Muscle of leg (tissue), 3 donors: ENCODE measurements at regions not wholly inside any gene's neighbourhood (a gene's known extent, or its start where the extent isn't known, plus 50 kb on each side); places are given as distances from the start of the nearest gene placed in this dataset.

Experiments
- DNase-seq: peaks from one replicate; pipeline ENCODE4 v3.0.0; 2013
- H3K27ac ChIP-seq: one replicate; pipeline ENCODE4 v1.5.1; 2013; ENCODE audit warnings: mild to moderate bottlenecking, low read length, control low read depth
- H3K27me3 ChIP-seq: one replicate; pipeline ENCODE4 v1.6.1; 2013; ENCODE audit warnings: low read length; ENCODE audit not compliant: control insufficient read depth, insufficient read depth
- H3K36me3 ChIP-seq: one replicate; pipeline ENCODE4 v1.6.1; 2013; ENCODE audit warnings: low read length; ENCODE audit not compliant: control insufficient read depth, insufficient read depth
- H3K4me1 ChIP-seq: one replicate; pipeline ENCODE4 v1.6.1; 2013; ENCODE audit warnings: low read length; ENCODE audit not compliant: control insufficient read depth, insufficient read depth
- H3K4me3 ChIP-seq: one replicate; pipeline ENCODE4 v1.5.1; 2013; ENCODE audit warnings: low read length, control low read depth
- H3K9me3 ChIP-seq: replicated peaks from 2 replicates; pipeline ENCODE4 v1.6.1; 2013; ENCODE audit warnings: low read depth, low read length; ENCODE audit not compliant: control insufficient read depth
- WGBS: methylation state at CpG from one replicate; pipeline ENCODE4 v1.1.5; 2013; ENCODE audit warnings: missing lambda C conversion rate; ENCODE audit not compliant: insufficient coverage; 5-methylcytosine and 5-hydroxymethylcytosine counted together

DNA sequence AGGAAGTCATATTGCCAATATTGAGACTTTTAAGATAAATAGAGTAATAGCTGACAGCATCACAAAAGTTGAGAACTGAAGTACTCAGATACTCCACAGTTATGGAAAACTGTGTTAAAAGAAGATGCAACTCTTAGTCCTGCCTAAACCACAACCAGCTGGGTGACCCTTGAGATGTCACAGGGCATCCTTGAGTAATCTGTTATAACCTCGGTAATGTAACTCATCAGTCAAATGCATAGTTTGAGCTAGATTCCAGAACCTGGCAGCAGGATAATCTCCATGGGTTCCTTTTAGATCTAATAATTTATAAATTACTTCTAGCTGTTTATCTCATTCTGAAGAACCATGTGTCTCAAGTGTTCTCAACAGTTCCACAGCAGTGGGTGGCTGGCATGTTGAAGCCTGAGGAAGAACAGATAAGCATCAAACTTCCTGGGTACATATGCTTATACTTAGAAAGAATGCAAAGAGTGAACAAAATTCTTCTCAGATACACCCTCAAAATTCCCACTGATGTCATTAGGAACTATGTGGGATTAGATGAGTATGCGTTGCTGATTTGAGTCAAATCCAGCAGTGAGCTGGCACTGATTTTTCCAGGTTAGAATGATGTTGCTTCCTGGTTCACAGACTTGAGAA lies 304.1 kb upstream of the ERBB4 start:
- Histone ChIP-seq H3K36me3 (no peaks in the 10 kb centered on the region), H3K4me1 (no peaks in the 10 kb centered on the region), H3K27me3 (no peaks in the 10 kb centered on the region), H3K27ac (no peak overlapping the region), H3K9me3 (no peaks in the 10 kb centered on the region), H3K4me3 (no peak overlapping the region)
- no peak for DNase-seq
- WGBS: no CpG with 5 or more reads among the region's 2 CpGs

DNA sequence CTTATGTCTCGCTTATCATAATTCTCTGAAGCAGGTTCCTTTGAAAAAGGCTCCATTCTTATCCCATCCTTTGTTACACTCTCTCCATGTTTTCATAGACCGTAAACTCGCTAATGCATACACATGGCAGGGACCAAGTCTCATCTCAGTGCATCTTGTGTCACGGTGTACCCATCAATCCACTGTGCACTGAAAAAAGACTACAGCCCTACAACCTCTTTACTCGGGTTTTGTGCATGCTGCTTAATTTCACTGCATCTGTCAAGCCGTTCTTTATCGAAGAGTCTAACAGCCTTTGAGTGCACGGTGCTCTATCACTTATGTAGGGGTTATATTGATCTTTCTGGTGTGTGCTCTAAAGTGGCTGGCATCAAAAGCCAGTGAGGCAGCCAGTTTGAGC lies 302.9 kb upstream of the ERBB4 start:
- Histone ChIP-seq H3K36me3 (no peaks in the 10 kb centered on the region), H3K27me3 (no peaks in the 10 kb centered on the region), H3K4me3 (no peak overlapping the region), H3K27ac (no peak overlapping the region), H3K4me1 (no peaks in the 10 kb centered on the region), H3K9me3 (no peaks in the 10 kb centered on the region)
- 83% methylated on average over 5 of the region's 8 CpGs for WGBS
- no peak for DNase-seq

DNA sequence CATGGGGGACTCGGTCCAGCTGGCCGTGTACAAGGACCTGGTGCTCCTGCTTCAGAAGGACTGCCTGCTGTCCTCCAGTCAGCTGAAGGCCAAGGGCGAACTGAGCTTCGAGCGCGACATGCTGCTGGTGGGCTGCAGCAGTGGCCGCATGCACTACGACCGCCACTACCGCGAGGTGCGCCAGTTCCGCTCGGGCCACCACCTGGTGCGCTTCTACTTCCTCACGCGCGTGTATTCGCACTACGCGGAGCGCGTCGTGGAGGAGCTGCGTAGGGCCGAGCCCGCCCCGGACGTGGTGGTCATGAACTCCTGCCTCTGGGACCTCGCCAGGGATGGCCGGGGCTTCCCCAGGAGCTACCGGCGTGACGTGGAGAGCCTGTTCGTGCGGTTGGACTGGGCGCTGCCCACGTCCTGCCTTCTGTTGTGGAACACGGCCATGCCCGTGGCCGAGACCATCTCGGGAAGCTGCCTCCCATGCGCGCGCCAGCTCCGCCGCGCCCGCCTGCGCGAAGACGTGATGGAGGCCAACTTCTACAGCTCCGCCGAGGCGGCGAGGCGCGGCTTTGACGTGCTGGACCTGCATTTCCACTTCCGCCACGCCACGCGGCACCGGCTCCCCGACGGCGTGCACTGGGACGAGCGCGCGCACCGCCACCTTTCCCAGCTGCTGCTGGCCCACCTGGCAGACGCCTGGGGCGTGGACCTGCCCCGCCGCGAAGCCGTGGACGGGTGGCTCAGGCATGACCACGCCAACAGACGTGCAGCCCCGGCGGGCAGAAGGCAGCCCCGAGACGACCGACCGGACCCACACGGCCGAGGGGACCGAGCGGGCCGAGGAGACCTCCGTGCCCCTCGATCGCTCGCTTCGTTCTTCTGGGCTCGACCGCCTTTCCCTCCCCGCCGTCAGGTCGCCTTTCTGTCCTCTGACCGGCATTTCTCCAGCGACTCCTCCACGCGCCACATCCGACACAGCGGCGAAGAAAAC lies 293.9 kb upstream of the ERBB4 start:
- no peak overlapping the region for H3K4me3 ChIP-seq
- 84% methylated on average over 109 of the region's 109 CpGs for WGBS
- DNase-seq: no peak

DNA sequence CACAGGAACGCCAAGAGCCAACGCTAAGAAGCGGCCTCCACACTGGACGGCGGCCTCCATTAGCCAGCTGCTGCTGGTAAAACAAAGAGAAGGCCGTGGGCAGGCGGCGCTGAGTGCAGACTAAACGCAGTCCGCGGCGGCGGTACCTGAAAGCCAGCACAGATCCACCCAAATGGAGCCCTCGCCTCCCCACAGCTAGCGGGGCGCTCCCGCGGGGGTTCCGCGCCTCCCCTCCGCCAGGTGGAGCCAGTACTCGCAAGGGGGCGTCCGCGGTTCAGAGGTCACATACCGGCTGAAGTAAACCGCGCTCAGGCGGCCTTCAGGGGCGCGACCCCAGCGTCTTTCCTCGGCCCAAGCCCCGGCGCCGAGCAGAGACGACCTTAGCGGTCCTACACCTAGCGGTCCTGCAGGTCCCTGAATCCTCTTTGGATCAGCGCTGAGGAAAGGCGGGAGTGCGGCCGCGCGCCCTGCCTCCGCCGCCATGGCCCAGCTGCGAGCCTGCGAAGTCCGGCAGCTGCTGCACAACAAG lies 293.1 kb upstream of the ERBB4 start:
- no peak overlapping the region for H3K27ac ChIP-seq
- H3K9me3 ChIP-seq: peaks cover 18% of the 10 kb centered on the region
- H3K4me3 ChIP-seq: no peak overlapping the region
- no peaks in the 10 kb centered on the region for H3K4me1 ChIP-seq
- DNase-seq: no peak
- WGBS: 87% methylated on average over 50 of the region's 50 CpGs
- no peaks in the 10 kb centered on the region for H3K27me3 ChIP-seq
- no peaks in the 10 kb centered on the region for H3K36me3 ChIP-seq

More for the DNA sequence above, 293.9 kb upstream of the ERBB4 start:
- Histone ChIP-seq H3K4me1 (no peaks in the 10 kb centered on the region), H3K27me3 (no peaks in the 10 kb centered on the region), H3K9me3 (peaks cover 18% of the 10 kb centered on the region), H3K36me3 (no peaks in the 10 kb centered on the region), H3K27ac (no peak overlapping the region)

DNA sequence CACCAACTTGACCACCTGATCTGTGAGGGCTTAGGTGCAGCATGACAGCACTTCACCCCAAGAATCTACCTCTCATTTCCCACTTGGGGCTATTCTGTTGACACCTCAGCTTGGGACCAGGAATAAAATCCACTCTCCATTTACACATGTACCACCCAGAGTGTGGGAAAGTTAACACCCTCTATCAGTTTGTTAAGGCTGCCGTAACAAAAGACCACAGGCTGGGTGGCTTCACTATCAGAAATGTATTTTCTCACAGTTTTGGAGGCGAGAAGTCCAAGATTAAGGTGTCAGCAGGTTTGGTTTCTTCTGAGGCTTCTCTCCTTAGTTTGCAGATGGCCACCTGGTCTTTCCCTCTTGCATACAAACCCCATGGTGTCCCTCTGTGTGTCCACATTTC lies 277.7 kb upstream of the ERBB4 start:
- Histone ChIP-seq H3K4me1 (no peaks in the 10 kb centered on the region), H3K27ac (no peak overlapping the region), H3K4me3 (no peak overlapping the region), H3K9me3 (no peaks in the 10 kb centered on the region), H3K36me3 (no peaks in the 10 kb centered on the region), H3K27me3 (no peaks in the 10 kb centered on the region)
- DNase-seq: no peak
- no CpG with 5 or more reads among the region's 2 CpGs for WGBS

DNA sequence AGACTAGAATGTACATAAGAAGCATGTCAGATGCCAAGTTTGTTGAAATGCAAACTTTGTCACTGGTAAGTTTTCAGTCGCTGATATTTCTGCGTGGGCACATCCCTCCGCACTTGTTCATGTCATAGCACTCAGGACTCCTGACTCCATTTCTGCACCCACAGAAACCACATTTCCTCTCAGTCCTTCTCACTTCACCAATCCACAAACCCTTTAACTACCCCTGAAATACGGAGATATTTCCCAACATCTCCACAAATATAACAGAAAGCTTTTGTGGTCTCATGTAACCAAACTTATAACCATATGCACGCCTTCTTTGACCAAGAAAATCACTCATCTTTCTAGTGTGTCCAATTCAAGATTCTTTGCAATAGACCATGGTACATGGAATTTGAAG lies 276.9 kb upstream of the ERBB4 start:
- H3K36me3 ChIP-seq: no peaks in the 10 kb centered on the region
- no peak overlapping the region for H3K27ac ChIP-seq
- H3K9me3 ChIP-seq: no peaks in the 10 kb centered on the region
- 72% methylated on average over 4 of the region's 5 CpGs for WGBS
- no peak for DNase-seq
- no peaks in the 10 kb centered on the region for H3K27me3 ChIP-seq
- no peaks in the 10 kb centered on the region for H3K4me1 ChIP-seq
- H3K4me3 ChIP-seq: no peak overlapping the region

DNA sequence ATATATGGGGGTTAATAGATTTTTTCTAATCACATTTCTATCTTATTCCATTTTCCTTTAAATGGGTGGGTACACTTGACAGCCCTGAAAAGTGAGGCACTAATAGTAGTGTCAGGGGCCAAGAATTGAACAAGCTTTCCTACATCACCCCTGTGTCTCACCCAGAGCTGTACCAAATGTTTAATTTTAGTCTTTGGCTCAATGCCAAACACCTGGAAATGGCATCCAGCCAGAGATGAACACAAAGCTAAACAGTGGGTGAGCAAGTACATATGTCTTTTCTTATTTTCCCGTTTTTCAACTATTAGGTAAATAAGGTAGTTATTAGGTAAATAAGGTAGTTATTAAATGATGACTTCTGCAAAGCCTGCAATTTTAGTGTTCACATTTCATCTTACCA lies 276.3 kb upstream of the ERBB4 start:
- DNase-seq: no peak
- no peaks in the 10 kb centered on the region for H3K36me3 ChIP-seq
- WGBS: no CpG with 5 or more reads among the region's 1 CpG
- no peak overlapping the region for H3K4me3 ChIP-seq
- no peaks in the 10 kb centered on the region for H3K4me1 ChIP-seq
- no peaks in the 10 kb centered on the region for H3K27me3 ChIP-seq
- no peak overlapping the region for H3K27ac ChIP-seq
- H3K9me3 ChIP-seq: no peaks in the 10 kb centered on the region

DNA sequence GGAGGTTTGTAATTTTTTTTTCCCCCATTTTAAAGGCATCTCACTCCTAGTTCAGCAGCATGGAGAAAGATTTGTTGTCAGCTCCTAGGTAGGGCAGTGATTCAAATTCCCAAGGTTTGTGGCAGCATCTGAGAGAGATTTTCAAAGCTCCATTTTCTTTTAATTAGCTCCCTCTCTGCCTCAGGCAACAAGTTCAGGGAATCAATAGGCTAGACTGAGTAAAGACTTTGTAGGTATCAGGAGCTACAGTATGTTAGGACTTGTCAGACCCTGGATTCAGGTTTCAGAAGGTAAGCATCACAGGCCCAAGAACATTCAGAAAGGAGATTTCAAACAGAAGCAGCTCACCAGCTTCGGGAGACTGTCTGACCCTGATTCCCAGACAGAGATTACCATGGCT lies 273.3 kb upstream of the ERBB4 start:
- Histone ChIP-seq H3K27me3 (no peaks in the 10 kb centered on the region), H3K36me3 (no peaks in the 10 kb centered on the region), H3K9me3 (no peaks in the 10 kb centered on the region), H3K27ac (no peak overlapping the region), H3K4me3 (no peak overlapping the region), H3K4me1 (no peaks in the 10 kb centered on the region)
- 75% methylated on average over 1 of the region's 1 CpG for WGBS
- DNase-seq: no peak

DNA sequence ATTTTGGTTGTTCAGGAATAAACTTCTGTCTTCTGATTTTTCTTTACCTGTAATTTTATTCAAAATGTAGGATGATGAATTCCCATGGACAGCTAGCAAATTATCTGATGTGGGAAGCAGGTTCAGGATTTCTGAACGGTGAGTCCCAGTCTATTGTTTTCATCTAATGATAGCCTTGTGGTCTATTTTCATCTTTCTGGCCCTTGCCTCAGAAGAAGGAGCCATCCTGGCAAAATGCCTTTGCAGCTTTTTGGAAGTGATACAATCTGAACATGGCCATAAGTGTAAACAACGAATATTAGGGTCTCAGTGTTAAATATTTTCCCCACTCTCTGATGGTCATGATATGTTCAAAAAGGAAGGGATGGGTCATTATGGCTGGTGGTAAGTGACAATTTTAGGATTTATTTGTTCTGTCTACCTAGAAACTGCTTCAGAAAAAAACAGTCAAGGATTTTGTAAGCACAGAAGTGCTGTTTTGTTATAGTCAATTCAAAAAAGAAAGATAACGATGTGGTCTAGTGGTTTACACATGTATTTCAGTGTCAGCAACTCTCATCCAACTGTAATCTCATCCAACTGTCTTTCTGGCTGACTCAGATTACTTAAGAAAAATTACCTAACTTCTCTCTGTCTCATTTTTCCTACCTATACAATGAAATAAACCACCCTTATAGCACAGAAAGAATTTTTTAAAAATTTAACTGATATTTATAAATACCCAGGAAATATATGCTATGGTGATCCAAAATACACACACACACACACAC lies 272.6 kb upstream of the ERBB4 start:
- WGBS: no CpG with 5 or more reads among the region's 3 CpGs
- Histone ChIP-seq H3K9me3 (no peaks in the 10 kb centered on the region), H3K27me3 (no peaks in the 10 kb centered on the region), H3K4me3 (no peak overlapping the region), H3K4me1 (no peaks in the 10 kb centered on the region), H3K27ac (no peak overlapping the region), H3K36me3 (no peaks in the 10 kb centered on the region)
- DNase-seq: no peak
